AG04449 (cell line): ENCODE measurements at regions not wholly inside any gene's neighbourhood (a gene's known extent, or its start where the extent isn't known, plus 50 kb on each side); places are given as distances from the start of the nearest gene placed in this dataset.

Source experiments
- CTCF ChIA-PET: fragments of 350-600 bp; formaldehyde crosslinking; extraction: SDS; loops from one replicate; lab custom pipeline; 2021; ENCODE audit warnings: antibody characterized with exemption; lab: Yijun Ruan, JAX
- POLR2A ChIA-PET: fragments of 400-600, 350-600 bp; formaldehyde crosslinking; extraction: SDS; loops from one replicate; lab custom pipeline; 2020; ENCODE audit warnings: antibody characterized with exemption, inconsistent platforms; lab: Yijun Ruan, JAX
- DNase-seq: peaks from one replicate; pipeline ENCODE4 v3.0.0-alpha.2; 2010; ENCODE audit warnings: low read depth, low spot score
- H3K4me3 ChIP-seq: 2 replicates; pipeline ENCODE4 v1.5.1; 2011; ENCODE audit warnings: low read depth, mild to moderate bottlenecking, control low read depth, low read length
- TF ChIP-seq, protein P1 (sequence below): IDR thresholded peaks from one replicate; pipeline ENCODE4 v1.5.1; 2011; ENCODE audit warnings: mild to moderate bottlenecking, moderate library complexity, low read length, control low read depth, inconsistent platforms; ENCODE audit not compliant: insufficient read depth; ENCODE audit errors: missing control alignments

DNA sequence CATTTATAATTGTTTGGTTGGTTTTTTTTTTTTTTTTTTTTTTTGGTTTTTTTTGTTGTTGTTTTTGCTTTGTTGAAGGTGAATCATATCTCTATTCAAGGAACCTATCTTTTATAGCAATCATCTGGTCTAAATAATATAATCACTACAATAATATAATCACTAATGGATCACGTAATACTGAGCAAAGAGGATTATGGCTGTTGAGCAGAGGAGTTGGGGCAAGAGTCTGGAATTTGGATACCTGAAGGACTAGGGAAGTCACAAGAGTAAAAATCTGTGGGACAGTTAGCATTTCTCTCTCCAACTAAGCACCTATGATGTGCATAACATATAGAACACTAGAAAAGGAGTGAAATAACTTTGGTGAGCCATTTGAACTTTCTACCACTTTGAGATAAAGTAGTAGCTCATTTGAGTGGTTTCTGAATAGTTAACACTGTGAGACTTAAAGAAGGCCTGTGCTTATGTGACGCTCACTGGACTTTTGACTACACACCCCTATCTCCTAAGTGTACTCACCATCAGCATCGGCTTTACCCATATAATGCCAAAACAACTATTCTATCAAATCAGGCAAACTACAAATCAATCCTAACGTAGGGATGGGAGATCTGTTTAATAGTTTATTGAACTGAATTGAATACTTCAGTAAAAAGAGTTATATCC is 564.9 kb upstream of the TUSC1 start:
- no peak for DNase-seq
- TF ChIP-seq, protein P1, sequence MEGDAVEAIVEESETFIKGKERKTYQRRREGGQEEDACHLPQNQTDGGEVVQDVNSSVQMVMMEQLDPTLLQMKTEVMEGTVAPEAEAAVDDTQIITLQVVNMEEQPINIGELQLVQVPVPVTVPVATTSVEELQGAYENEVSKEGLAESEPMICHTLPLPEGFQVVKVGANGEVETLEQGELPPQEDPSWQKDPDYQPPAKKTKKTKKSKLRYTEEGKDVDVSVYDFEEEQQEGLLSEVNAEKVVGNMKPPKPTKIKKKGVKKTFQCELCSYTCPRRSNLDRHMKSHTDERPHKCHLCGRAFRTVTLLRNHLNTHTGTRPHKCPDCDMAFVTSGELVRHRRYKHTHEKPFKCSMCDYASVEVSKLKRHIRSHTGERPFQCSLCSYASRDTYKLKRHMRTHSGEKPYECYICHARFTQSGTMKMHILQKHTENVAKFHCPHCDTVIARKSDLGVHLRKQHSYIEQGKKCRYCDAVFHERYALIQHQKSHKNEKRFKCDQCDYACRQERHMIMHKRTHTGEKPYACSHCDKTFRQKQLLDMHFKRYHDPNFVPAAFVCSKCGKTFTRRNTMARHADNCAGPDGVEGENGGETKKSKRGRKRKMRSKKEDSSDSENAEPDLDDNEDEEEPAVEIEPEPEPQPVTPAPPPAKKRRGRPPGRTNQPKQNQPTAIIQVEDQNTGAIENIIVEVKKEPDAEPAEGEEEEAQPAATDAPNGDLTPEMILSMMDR, result no peak
- ChIA-PET POLR2A (no interaction called here), CTCF (interaction anchor here (1.8 kb wide), 1 partner anchor 13 kb away, joined by 4 read pairs; no protein-coding TSS in a partner anchor)
- H3K4me3 ChIP-seq, result no peak overlapping the region

DNA sequence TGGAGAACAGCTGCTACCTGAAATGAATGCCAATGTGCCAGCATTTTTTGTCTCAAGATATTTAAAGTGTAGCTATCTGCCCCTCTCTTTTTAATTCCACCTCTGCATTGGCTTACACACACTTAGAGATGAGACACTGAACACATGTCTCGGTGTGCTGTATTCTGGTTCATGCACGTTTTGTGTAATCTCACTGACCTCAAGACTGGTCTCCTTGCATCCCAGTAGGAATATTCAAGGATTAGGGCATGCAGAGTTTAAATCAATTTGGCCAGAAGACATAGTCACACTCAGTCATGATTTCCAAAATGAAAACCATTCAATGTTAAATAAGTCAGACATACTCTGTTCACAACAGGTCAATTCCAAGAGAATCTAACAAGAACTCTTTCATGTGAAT is 561.8 kb upstream of the TUSC1 start:
- no peak overlapping the region for H3K4me3 ChIP-seq
- TF ChIP-seq, protein P1, result no peak
- DNase-seq, result no peak
- ChIA-PET POLR2A (no interaction called here), CTCF (interaction anchor here (1.1 kb wide), 1 partner anchor 351 kb away, joined by 3 read pairs; no protein-coding TSS in a partner anchor)

DNA sequence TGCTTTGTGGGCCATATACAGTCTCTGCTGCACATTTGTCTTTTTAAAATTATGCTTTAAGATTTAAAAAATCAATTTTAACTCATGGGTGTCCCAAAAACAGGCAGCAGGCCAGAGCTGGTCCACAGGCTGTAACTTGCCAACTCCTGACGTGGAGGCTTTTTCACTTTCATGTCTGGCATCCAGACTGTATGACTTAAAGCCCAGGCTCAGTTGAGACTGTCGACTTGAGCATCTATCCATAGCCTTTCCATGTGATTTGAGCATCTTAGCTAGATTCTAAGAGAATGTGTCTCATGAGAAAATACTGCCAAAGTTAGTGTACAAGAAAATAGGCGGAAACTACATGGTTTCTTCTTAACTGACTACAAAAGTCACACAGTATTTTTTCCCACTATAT is 559.0 kb upstream of the TUSC1 start:
- no peak overlapping the region for H3K4me3 ChIP-seq
- ChIA-PET POLR2A (no interaction called here), CTCF (no interaction called here)
- TF ChIP-seq, protein P1, result no peak
- no peak for DNase-seq

DNA sequence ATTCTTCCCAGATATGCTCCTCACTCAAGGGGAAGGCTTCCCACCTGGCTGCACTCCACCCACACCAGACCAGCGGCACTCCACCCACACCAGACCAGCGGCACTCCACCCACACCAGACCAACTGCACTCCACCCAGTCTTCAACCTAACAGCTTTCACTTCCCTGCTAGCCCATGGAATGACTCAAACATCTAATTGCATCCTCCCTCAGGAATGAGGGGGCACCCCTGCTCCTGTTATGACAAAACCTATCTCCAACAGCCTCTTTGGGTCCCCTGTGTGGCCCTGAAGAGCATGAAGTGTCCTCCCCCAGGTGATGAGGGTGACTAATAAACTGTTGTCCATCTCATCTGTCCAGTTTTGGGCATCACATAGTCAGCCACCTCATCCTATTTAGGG is 556.6 kb upstream of the TUSC1 start:
- POLR2A ChIA-PET, result no interaction called here
- TF ChIP-seq, protein P1, result no peak
- CTCF ChIA-PET, result no interaction called here
- H3K4me3 ChIP-seq, result no peak overlapping the region
- no peak for DNase-seq

DNA sequence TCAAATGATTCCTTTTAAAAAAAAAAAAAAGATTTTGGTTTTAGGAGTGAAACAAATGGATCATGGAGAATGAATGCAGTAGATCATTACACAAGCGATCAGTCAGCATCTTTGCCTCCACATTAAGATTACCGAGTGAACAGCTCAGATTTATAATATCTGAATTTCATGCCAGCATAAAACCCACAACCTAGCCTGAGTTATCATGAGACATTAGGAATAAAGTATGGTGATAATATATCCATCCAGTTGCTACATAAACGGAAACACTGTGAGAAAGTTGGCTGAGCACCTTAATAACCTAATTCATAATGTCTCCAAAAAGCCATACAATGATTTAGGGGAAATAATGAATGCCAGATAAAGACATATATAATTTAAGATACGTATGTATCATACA is 553.1 kb upstream of the TUSC1 start:
- TF ChIP-seq, protein P1, result no peak
- no peak for DNase-seq
- CTCF ChIA-PET, result no interaction called here
- no peak overlapping the region for H3K4me3 ChIP-seq
- POLR2A ChIA-PET, result no interaction called here

DNA sequence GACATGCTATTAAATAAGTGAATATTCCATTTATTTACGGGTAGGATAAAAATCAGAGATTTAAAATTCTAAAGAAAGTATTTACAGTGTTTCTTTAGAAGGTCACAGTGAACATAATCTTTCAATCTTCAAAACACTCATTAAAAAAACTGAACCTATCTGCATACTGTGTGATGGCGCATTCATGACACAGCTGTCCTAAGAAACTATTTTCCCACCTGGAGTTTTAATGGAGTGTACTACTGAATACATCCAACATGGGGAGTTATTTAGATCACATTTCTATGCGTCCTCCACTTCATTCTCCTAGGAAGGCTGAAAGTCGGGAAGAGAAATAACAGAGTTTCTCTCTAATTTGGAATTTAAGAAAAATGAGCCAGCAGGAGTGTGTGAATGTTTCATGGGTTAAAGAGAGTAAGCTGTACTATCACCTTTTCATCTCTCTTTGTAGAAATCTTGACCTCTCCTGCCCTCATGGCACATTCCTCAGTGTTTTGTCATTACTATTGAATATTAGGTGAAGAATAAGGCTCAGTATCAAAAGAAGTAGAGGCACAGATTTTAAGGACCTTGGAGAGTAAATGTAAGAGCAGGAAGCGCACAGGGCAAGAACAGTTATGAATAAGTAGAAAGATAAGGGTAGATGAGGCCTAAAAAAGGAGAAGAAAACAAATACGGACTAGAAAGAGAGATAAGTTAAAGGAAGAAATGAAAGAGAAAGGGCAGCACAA is 551.2 kb upstream of the TUSC1 start:
- POLR2A ChIA-PET, result no interaction called here
- H3K4me3 ChIP-seq, result no peak overlapping the region
- TF ChIP-seq, protein P1, result no peak
- DNase-seq, result no peak
- CTCF ChIA-PET, result interaction anchor here (1.7 kb wide), 1 partner anchor 13 kb away, joined by 4 read pairs; no protein-coding TSS in a partner anchor
